Liver (tissue), 3 donors: ENCODE measurements at regions not wholly inside any gene's neighbourhood (a gene's known extent, or its start where the extent isn't known, plus 50 kb on each side); places are given as distances from the start of the nearest gene placed in this dataset.

Source experiments
- EGR1 ChIP-seq, 2 donors: IDR thresholded peaks; 2 replicates each; pipeline ENCODE4 v1.6.1; 2016 to 2018; ENCODE audit warnings: antibody characterized with exemption in 2 of 2, low read depth in 2 of 2
- JUND ChIP-seq, 2 donors: IDR thresholded peaks; 2 replicates each; pipeline ENCODE4 v1.6.1; 2016; ENCODE audit warnings: antibody characterized with exemption in 2 of 2
- RAD21 ChIP-seq, 2 donors: IDR thresholded peaks; 2 replicates each; pipeline ENCODE4 v1.6.1; 2016; ENCODE audit warnings: antibody characterized with exemption in 2 of 2, mild to moderate bottlenecking in 2 of 2
- SP1 ChIP-seq: IDR thresholded peaks from 2 replicates; pipeline ENCODE4 v1.6.1; 2018; ENCODE audit warnings: antibody characterized with exemption, mild to moderate bottlenecking
- TAF1 ChIP-seq: conservative IDR thresholded peaks from 2 replicates; pipeline ENCODE4 v1.6.1; 2016; ENCODE audit warnings: antibody characterized with exemption, mild to moderate bottlenecking
- YY1 ChIP-seq: IDR thresholded peaks from 2 replicates; pipeline ENCODE4 v1.6.1; 2016; ENCODE audit warnings: antibody characterized with exemption, mild to moderate bottlenecking
- TF ChIP-seq, protein P1 (sequence below): fragments of 150-350 bp; IDR thresholded peaks from 2 replicates; pipeline ENCODE4 v1.5.1; 2017; ENCODE audit warnings: improper control_type of control experiment, low read depth, low read length; ENCODE audit not compliant: missing input control
- TF ChIP-seq, protein P2 (sequence below): IDR thresholded peaks from 2 replicates; pipeline ENCODE4 v1.6.1; 2016; ENCODE audit warnings: antibody characterized with exemption
- TF ChIP-seq, protein P3 (sequence below): IDR thresholded peaks from 2 replicates; pipeline ENCODE4 v1.6.1; 2016; ENCODE audit warnings: antibody characterized with exemption, mild to moderate bottlenecking
- TF ChIP-seq, protein P4 (sequence below): IDR thresholded peaks from 2 replicates; pipeline ENCODE4 v1.6.1; 2016; ENCODE audit warnings: antibody characterized with exemption
- TF ChIP-seq, protein P5 (sequence below): IDR thresholded peaks from 2 replicates; pipeline ENCODE4 v1.6.1; 2016; ENCODE audit warnings: antibody characterized with exemption
- donor health status: healthy.
- donor health status: healthy.

DNA sequence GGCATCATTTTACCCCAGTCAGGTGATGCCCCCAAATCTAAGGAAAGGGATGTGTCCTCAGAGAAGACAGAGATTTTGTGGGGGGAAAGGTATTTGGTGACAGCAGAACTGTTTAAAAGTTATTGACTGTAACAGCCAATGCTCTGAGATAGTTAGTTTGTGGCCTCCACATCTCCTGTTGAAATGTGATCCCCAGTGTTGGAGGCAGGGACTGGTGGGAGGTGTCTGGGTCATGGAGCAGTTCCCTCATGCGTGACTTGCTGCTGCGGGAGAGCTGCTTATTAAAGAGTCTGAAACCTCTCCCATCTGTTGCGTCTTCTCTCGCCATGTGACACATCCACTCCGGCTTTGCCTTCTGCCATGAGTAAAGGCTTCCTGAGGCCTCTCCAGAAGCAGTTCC, 282.8 kb upstream of the FOXQ1 start:
- TF ChIP-seq TAF1 = no peak
- TF ChIP-seq, protein P1, sequence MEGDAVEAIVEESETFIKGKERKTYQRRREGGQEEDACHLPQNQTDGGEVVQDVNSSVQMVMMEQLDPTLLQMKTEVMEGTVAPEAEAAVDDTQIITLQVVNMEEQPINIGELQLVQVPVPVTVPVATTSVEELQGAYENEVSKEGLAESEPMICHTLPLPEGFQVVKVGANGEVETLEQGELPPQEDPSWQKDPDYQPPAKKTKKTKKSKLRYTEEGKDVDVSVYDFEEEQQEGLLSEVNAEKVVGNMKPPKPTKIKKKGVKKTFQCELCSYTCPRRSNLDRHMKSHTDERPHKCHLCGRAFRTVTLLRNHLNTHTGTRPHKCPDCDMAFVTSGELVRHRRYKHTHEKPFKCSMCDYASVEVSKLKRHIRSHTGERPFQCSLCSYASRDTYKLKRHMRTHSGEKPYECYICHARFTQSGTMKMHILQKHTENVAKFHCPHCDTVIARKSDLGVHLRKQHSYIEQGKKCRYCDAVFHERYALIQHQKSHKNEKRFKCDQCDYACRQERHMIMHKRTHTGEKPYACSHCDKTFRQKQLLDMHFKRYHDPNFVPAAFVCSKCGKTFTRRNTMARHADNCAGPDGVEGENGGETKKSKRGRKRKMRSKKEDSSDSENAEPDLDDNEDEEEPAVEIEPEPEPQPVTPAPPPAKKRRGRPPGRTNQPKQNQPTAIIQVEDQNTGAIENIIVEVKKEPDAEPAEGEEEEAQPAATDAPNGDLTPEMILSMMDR = no peak
- TF ChIP-seq, protein P2, sequence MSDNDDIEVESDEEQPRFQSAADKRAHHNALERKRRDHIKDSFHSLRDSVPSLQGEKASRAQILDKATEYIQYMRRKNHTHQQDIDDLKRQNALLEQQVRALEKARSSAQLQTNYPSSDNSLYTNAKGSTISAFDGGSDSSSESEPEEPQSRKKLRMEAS = no peak
- no peak for TF ChIP-seq JUND (IDR thresholded peaks at IDR 0.05)
- TF ChIP-seq, protein P3, sequence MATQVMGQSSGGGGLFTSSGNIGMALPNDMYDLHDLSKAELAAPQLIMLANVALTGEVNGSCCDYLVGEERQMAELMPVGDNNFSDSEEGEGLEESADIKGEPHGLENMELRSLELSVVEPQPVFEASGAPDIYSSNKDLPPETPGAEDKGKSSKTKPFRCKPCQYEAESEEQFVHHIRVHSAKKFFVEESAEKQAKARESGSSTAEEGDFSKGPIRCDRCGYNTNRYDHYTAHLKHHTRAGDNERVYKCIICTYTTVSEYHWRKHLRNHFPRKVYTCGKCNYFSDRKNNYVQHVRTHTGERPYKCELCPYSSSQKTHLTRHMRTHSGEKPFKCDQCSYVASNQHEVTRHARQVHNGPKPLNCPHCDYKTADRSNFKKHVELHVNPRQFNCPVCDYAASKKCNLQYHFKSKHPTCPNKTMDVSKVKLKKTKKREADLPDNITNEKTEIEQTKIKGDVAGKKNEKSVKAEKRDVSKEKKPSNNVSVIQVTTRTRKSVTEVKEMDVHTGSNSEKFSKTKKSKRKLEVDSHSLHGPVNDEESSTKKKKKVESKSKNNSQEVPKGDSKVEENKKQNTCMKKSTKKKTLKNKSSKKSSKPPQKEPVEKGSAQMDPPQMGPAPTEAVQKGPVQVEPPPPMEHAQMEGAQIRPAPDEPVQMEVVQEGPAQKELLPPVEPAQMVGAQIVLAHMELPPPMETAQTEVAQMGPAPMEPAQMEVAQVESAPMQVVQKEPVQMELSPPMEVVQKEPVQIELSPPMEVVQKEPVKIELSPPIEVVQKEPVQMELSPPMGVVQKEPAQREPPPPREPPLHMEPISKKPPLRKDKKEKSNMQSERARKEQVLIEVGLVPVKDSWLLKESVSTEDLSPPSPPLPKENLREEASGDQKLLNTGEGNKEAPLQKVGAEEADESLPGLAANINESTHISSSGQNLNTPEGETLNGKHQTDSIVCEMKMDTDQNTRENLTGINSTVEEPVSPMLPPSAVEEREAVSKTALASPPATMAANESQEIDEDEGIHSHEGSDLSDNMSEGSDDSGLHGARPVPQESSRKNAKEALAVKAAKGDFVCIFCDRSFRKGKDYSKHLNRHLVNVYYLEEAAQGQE = no peak
- TF ChIP-seq, protein P4, sequence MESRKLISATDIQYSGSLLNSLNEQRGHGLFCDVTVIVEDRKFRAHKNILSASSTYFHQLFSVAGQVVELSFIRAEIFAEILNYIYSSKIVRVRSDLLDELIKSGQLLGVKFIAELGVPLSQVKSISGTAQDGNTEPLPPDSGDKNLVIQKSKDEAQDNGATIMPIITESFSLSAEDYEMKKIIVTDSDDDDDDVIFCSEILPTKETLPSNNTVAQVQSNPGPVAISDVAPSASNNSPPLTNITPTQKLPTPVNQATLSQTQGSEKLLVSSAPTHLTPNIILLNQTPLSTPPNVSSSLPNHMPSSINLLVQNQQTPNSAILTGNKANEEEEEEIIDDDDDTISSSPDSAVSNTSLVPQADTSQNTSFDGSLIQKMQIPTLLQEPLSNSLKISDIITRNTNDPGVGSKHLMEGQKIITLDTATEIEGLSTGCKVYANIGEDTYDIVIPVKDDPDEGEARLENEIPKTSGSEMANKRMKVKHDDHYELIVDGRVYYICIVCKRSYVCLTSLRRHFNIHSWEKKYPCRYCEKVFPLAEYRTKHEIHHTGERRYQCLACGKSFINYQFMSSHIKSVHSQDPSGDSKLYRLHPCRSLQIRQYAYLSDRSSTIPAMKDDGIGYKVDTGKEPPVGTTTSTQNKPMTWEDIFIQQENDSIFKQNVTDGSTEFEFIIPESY = no peak
- TF ChIP-seq YY1 = no peak
- TF ChIP-seq RAD21 (IDR thresholded peaks at IDR 0.05) = no peak
- no peak for TF ChIP-seq EGR1 (IDR thresholded peaks at IDR 0.05; ENCODE audit: low read depth in 2 of 2)
- TF ChIP-seq SP1 = no peak
- TF ChIP-seq, protein P5, sequence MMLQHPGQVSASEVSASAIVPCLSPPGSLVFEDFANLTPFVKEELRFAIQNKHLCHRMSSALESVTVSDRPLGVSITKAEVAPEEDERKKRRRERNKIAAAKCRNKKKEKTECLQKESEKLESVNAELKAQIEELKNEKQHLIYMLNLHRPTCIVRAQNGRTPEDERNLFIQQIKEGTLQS = no peak
